HCT116 (cell line): ENCODE measurements at regions not wholly inside any gene's neighbourhood (a gene's known extent, or its start where the extent isn't known, plus 50 kb on each side); places are given as distances from the start of the nearest gene placed in this dataset.

Experiments
- ATAC-seq: fragments of 200-7000 bp; cut with Tn5 transposase; 2 replicates; pipeline ENCODE4 v1.9.1; 2020; ENCODE audit warnings: mild to moderate bottlenecking, moderate library complexity
- BruUV-seq: library from RNA; stranded (reverse); fragments of 400-500 nt; replicated peaks from 2 replicates; lab custom pipeline; 2021; lab: Mats Ljungman, UMichigan
- CTCF ChIA-PET: fragments of 300-600 bp; sonication (Branson Sonifier 250); formaldehyde crosslinking; loops from one replicate; lab custom pipeline; 2021; ENCODE audit warnings: antibody characterized with exemption; lab: Charles Lee
- POLR2A ChIA-PET: fragments of 300-600, 350-600 bp; sonication (Branson Sonifier 250); formaldehyde crosslinking; loops from one replicate; lab custom pipeline; 2021; ENCODE audit warnings: antibody characterized with exemption; lab: Charles Lee
- RAD21 ChIA-PET, 2 experiments: fragments of 300-600 bp; sonication (Branson Sonifier 250); formaldehyde crosslinking; loops; one replicate each; lab custom pipeline; 2023; ENCODE audit warnings: low total read pairs in 2 of 2; ENCODE audit not compliant: uncharacterized antibody in 2 of 2, unreplicated experiment in 2 of 2, low non-redundant PET in 1 of 2; lab: Charles Lee
- DNase-seq: peaks from one replicate; pipeline ENCODE4 v3.0.0-alpha.2; 2010; ENCODE audit warnings: low read depth, low spot score
- H2AFZ ChIP-seq: fragments of 200-600 bp; shearing (Covaris generic), sonication (generic); 2 replicates; pipeline ENCODE4 v1.6.1; 2017; ENCODE audit warnings: low read depth, mixed run types, mixed read lengths, antibody characterized with exemption, low read length; ENCODE audit not compliant: poor library complexity, severe bottlenecking
- H3K27ac ChIP-seq: 2 replicates; pipeline ENCODE4 v1.5.1; 2012; ENCODE audit warnings: low read depth, low read length
- H3K27me3 ChIP-seq: fragments of 200-600 bp; sonication (generic); 2 replicates; pipeline ENCODE4 v1.6.1; 2016; ENCODE audit warnings: mixed run types, low read length, mixed read lengths; ENCODE audit not compliant: insufficient read depth
- H3K36me3 ChIP-seq, 2 experiments: fragments of 200-500 bp in 1 of 2; fragments of 200-600 bp in 1 of 2; sonication (Bioruptor generic) in 1 of 2; sonication (generic) in 1 of 2; 2 replicates each; pipeline versions ENCODE4 v1.5.1 to v1.6.1; 2014 to 2016; ENCODE audit warnings: low read length in 2 of 2, inconsistent platforms in 1 of 2, mixed read lengths in 1 of 2, mixed run types in 1 of 2; ENCODE audit not compliant: insufficient read depth in 2 of 2, control insufficient read depth in 1 of 2
- H3K4me1 ChIP-seq, 2 experiments: fragments of 200-600 bp in 1 of 2; sonication (generic) in 1 of 2; 2 replicates each; pipeline versions ENCODE4 v1.5.1 to v1.6.1; 2012 to 2017; ENCODE audit warnings: low read length in 2 of 2, inconsistent platforms in 1 of 2, mild to moderate bottlenecking in 1 of 2, mixed read lengths in 1 of 2, mixed run types in 1 of 2, moderate library complexity in 1 of 2; ENCODE audit not compliant: insufficient read depth in 2 of 2, control insufficient read depth in 1 of 2
- H3K4me2 ChIP-seq: fragments of 200-600 bp; sonication (generic); 2 replicates; pipeline ENCODE4 v1.6.1; 2017; ENCODE audit warnings: mixed run types, low read length, mixed read lengths
- H3K4me3 ChIP-seq, 2 experiments: fragments of 200-600 bp in 1 of 2; sonication (generic) in 1 of 2; replicated peaks in 1 of 2; 2 replicates each; pipeline ENCODE4 v1.5.1; 2011 to 2016; ENCODE audit warnings: low read length in 2 of 2, control low read depth in 1 of 2, low read depth in 1 of 2, mild to moderate bottlenecking in 1 of 2, mixed read lengths in 1 of 2, mixed run types in 1 of 2
- H3K79me2 ChIP-seq: fragments of 200-600 bp; sonication (generic); 2 replicates; pipeline ENCODE4 v1.6.1; 2017; ENCODE audit warnings: mild to moderate bottlenecking, mixed run types, low read length, moderate library complexity, mixed read lengths; ENCODE audit not compliant: insufficient read depth
- H3K9ac ChIP-seq: fragments of 200-600 bp; sonication (generic); 2 replicates; pipeline ENCODE4 v1.6.1; 2016; ENCODE audit warnings: low read length, mixed read lengths
- H3K9me2 ChIP-seq: fragments of 200-600 bp; sonication (generic), shearing (Covaris generic); 2 replicates; pipeline ENCODE4 v1.6.1; 2017; ENCODE audit warnings: mixed run types, mild to moderate bottlenecking, moderate library complexity; ENCODE audit not compliant: insufficient read depth
- H3K9me3 ChIP-seq, 2 experiments: fragments of 200-500 bp in 1 of 2; fragments of 200-600 bp in 1 of 2; sonication (Bioruptor generic) in 1 of 2; sonication (generic) in 1 of 2; 2 replicates each; pipeline ENCODE4 v1.6.1; 2014 to 2017; ENCODE audit warnings: low read length in 2 of 2, mixed read lengths in 2 of 2, inconsistent platforms in 1 of 2, low read depth in 1 of 2, mild to moderate bottlenecking in 1 of 2, mixed run types in 1 of 2, moderate library complexity in 1 of 2; ENCODE audit not compliant: control insufficient read depth in 1 of 2, insufficient read depth in 1 of 2
- H4K20me1 ChIP-seq: fragments of 200-600 bp; sonication (generic), shearing (Covaris generic); 2 replicates; pipeline ENCODE4 v1.6.1; 2017; ENCODE audit warnings: mixed run types, mild to moderate bottlenecking, moderate library complexity; ENCODE audit not compliant: insufficient read depth
- ATF3 ChIP-seq: IDR thresholded peaks from 2 replicates; pipeline ENCODE4 v1.6.1; 2012
- CEBPB ChIP-seq: IDR thresholded peaks from 2 replicates; pipeline ENCODE4 v1.6.1; 2012; ENCODE audit warnings: low read depth
- CTCF ChIP-seq, 3 experiments: fragments of 200-600 bp in 1 of 3; sonication (generic) in 1 of 3; IDR thresholded peaks in 2 of 3; conservative IDR thresholded peaks in 1 of 3; 2 replicates each; pipeline ENCODE4 v1.5.1; 2012 to 2017; ENCODE audit warnings: low read depth in 2 of 3, low read length in 2 of 3, antibody characterized with exemption in 1 of 3, borderline replicate concordance in 1 of 3, control low read depth in 1 of 3, mild to moderate bottlenecking in 1 of 3, mixed read lengths in 1 of 3, mixed run types in 1 of 3, moderate library complexity in 1 of 3; ENCODE audit not compliant: insufficient read depth in 1 of 3
- EGR1 ChIP-seq: IDR thresholded peaks from 2 replicates; pipeline ENCODE4 v1.6.1; 2012; ENCODE audit warnings: low read depth
- JUND ChIP-seq: IDR thresholded peaks from 2 replicates; pipeline ENCODE4 v1.6.1; 2012
- POLR2A ChIP-seq: IDR thresholded peaks from 2 replicates; pipeline ENCODE4 v1.7.0; 2011; ENCODE audit warnings: borderline replicate concordance; ENCODE audit not compliant: insufficient read depth, insufficient read length; ENCODE audit errors: extremely low read depth
- RAD21 ChIP-seq: IDR thresholded peaks from 2 replicates; pipeline ENCODE4 v1.6.1; 2012; ENCODE audit warnings: low read depth, mild to moderate bottlenecking
- REST ChIP-seq: IDR thresholded peaks from 2 replicates; pipeline ENCODE4 v1.6.1; 2012; ENCODE audit warnings: low read depth
- SIN3A ChIP-seq: IDR thresholded peaks from 2 replicates; pipeline ENCODE4 v1.6.1; 2012; ENCODE audit warnings: low read depth
- SP1 ChIP-seq: IDR thresholded peaks from 2 replicates; pipeline ENCODE4 v1.6.1; 2012; ENCODE audit warnings: low read depth
- YY1 ChIP-seq: IDR thresholded peaks from 2 replicates; pipeline ENCODE4 v1.6.1; 2011; ENCODE audit warnings: low read length, low read depth, moderate library complexity, mild to moderate bottlenecking; ENCODE audit not compliant: insufficient replicate concordance; ENCODE audit errors: extremely low read depth
- ZFX ChIP-seq: fragments of 450-650 bp; IDR thresholded peaks from 2 replicates; pipeline ENCODE4 v1.6.1; 2017
- ZNF274 ChIP-seq: fragments of 200-500 bp; sonication (Bioruptor generic); IDR thresholded peaks from 2 replicates; pipeline ENCODE4 v1.6.1; 2014; ENCODE audit warnings: mild to moderate bottlenecking, low read depth, low read length, inconsistent platforms
- intact Hi-C: fragments of 100-400 bp; cut with micrococcal nuclease; formaldehyde crosslinking; loops from 2 replicates; pipeline ENCODE4 v1.10.0; 2022

GRCh38 chr11:116148645-116149044 lies 624.1 kb downstream of the BUD13 start:
- ChIA-PET POLR2A (no interaction called here), CTCF (no interaction called here), RAD21 (no interaction called here)
- BruUV-seq = no TSS peak
- Histone ChIP-seq H3K27ac (no peak overlapping the region), H3K4me3 (no peak overlapping the region), H3K9me2 (no peaks in the 10 kb centered on the region), H3K4me2 (no peak overlapping the region), H4K20me1 (no peaks in the 10 kb centered on the region; the same call in 1 of the 2 replicates), H3K9ac (no peak overlapping the region), H3K4me1 (no peaks in the 10 kb centered on the region), H3K79me2 (no peaks in the 10 kb centered on the region), H3K36me3 (no peaks in the 10 kb centered on the region), H3K27me3 (0 out of 2 replicates have a peak, but pooled peaks cover 3% of the 10 kb centered on the region), H2AFZ (no peak overlapping the region), H3K9me3 (no peaks in the 10 kb centered on the region)
- intact Hi-C loops = no loop called here
- no peak for TF ChIP-seq ZFX
- no peak for TF ChIP-seq YY1
- no peak for TF ChIP-seq REST
- TF ChIP-seq ATF3 = no peak
- no peak for TF ChIP-seq CTCF (IDR thresholded peaks at IDR 0.05 in 2 of 3, conservative IDR thresholded peaks at IDR 0.05 in 1 of 3; ENCODE audit: borderline replicate concordance in 1 of 3, insufficient read depth in 1 of 3, low read depth in 2 of 3, low read length in 2 of 3)
- no peak for TF ChIP-seq CEBPB
- TF ChIP-seq SP1 = no peak
- no peak for TF ChIP-seq POLR2A
- TF ChIP-seq SIN3A = no peak
- TF ChIP-seq ZNF274 = no peak
- TF ChIP-seq JUND = no peak
- TF ChIP-seq EGR1 = no peak
- TF ChIP-seq RAD21 = no peak
- ATAC-seq (no peak), DNase-seq (no peak)
